ENCODE measurements at regions not wholly inside any gene's neighbourhood (a gene's known extent, or its start where the extent isn't known, plus 50 kb on each side); places are given as distances from the start of the nearest gene placed in this dataset.

- no peak for TF ChIP-seq CTCF (IDR thresholded peaks at IDR 0.05; ENCODE audit: insufficient read depth, low read depth, low read length, missing control alignments)
Measured at GRCh38 chr6:120632975-120633374, 701.3 kb downstream of the TBC1D32 start.

DNA sequence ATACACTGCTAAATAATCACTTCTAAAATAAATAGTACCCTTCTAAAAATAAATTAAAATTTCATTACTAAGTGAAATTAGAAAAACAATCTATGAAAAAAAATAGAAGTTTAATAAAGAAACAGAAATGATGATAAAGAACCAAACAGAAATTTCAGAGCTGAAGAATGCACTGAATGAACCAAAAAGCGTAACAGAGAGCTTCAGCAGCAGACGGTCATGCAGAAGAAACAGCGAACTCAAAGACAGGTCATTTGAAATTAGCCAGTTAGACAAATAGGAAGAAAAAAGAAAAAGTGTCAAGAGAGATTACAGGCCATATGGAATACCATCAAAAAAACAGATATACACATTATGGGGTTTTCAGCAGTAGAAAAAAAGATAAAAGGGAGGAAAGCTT, 706.7 kb downstream of the TBC1D32 start:
- H3K4me3 ChIP-seq (ENCODE audit: low read depth, low read length) = no peak overlapping the region
- TF ChIP-seq CTCF (IDR thresholded peaks at IDR 0.05; ENCODE audit: insufficient read depth, low read depth, low read length, missing control alignments) = no peak
- no peak for DNase-seq (ENCODE audit: low read depth)

More at GRCh38 chr6:120632975-120633374, 701.3 kb downstream of the TBC1D32 start:
- no peak overlapping the region for H3K4me3 ChIP-seq (ENCODE audit: low read depth, low read length)
- no peak for DNase-seq (ENCODE audit: low read depth)

DNA sequence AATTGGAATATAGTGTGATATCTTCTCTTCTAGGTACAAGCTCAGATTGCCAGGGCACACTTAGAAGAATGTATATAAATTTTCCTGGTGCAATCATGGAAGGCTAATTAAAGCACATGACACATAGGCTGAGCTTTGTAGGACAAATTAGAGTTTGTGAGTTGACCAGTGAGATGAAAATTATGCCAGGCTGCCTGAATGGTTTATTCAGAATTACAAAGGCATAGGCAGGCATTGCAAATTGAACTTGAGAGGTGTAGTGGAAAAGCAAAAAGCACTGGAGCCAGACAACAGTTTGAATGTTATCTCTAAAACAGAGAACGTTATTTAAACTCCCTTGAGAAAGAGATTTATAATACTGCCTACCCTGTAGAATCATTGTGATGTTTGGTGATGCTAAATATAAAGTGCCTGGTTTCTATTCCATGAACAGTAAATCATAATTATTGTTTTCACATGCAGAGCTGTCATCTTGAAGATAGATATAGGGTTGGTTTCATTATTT, 712.1 kb downstream of the TBC1D32 start:
- TF ChIP-seq CTCF (IDR thresholded peaks at IDR 0.05; ENCODE audit: insufficient read depth, low read depth, low read length, missing control alignments) = no peak
- no peak overlapping the region for H3K4me3 ChIP-seq (ENCODE audit: low read depth, low read length)
- DNase-seq (ENCODE audit: low read depth) = no peak

- TF ChIP-seq CTCF (IDR thresholded peaks at IDR 0.05; ENCODE audit: insufficient read depth, low read depth, low read length, missing control alignments) = no peak
- no peak overlapping the region for H3K4me3 ChIP-seq (ENCODE audit: low read depth, low read length)
- no peak for DNase-seq (ENCODE audit: low read depth)
Measured at GRCh38 chr6:120620900-120621299, 713.4 kb downstream of the TBC1D32 start.

GRCh38 chr6:120615238-120615637, 719.0 kb downstream of the TBC1D32 start:
- H3K4me3 ChIP-seq (ENCODE audit: low read depth, low read length) = no peak overlapping the region
- no peak for TF ChIP-seq CTCF (IDR thresholded peaks at IDR 0.05; ENCODE audit: insufficient read depth, low read depth, low read length, missing control alignments)
- DNase-seq (ENCODE audit: low read depth) = no peak

DNA sequence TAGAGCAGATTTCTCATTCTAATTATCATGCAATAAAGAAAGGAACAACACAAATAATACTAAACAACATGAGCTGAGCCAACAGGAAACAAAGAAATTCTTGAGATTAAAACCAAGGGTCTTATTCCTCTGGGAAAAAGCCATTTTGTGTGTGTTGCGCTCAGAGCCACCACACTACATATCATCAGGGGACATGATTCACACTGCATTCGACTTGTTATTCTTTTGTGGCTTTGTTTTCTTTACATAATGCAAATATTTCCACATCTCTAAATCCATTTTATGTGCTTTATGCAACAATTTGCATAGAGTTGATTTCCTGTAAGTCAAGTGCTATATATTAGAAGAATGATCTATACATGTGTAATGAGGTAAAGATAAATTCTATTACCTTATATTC, 719.6 kb downstream of the TBC1D32 start:
- no peak for TF ChIP-seq CTCF (IDR thresholded peaks at IDR 0.05; ENCODE audit: insufficient read depth, low read depth, low read length, missing control alignments)
- no peak overlapping the region for H3K4me3 ChIP-seq (ENCODE audit: low read depth, low read length)
- DNase-seq (ENCODE audit: low read depth) = no peak

DNA sequence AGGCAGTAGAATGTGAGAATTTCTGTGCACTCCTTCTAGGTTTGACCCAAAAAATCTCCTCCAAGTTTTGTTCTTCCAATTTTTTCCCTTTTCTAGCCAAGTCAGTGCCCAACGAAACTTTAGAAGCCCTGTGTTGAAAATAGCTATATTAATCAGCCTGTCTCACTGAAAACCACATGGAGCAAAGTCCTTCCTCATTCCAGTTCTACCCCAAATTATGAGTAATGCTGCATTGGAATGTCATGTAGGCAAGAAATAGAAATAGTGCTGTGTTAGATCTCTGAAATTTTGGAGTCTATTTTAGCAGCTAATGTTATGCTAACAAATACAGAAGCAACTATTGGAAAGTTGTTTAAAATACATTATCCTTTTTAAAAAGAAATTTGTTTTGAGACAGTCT, 725.5 kb downstream of the TBC1D32 start:
- TF ChIP-seq CTCF (IDR thresholded peaks at IDR 0.05; ENCODE audit: insufficient read depth, low read depth, low read length, missing control alignments) = no peak
- DNase-seq (ENCODE audit: low read depth) = no peak
- no peak overlapping the region for H3K4me3 ChIP-seq (ENCODE audit: low read depth, low read length)

Measured in GM12865 (cell line).